SJSA1 (cell line): ENCODE measurements at regions not wholly inside any gene's neighbourhood (a gene's known extent, or its start where the extent isn't known, plus 50 kb on each side); places are given as distances from the start of the nearest gene placed in this dataset.

Experiments used
- DNase-seq, 2 experiments: peaks; one replicate each; pipeline ENCODE4 v3.0.0-alpha.2; 2015 to 2020; ENCODE audit warnings: low spot score in 2 of 2, low read depth in 1 of 2
- H3K27ac ChIP-seq: fragments of 250-450 bp; sonication (Bioruptor Pico); 2 replicates; pipeline ENCODE4 v1.5.1; 2020; ENCODE audit warnings: mild to moderate bottlenecking, moderate library complexity
- H3K27me3 ChIP-seq: fragments of 250-450 bp; sonication (Bioruptor Pico); replicated peaks from 2 replicates; pipeline ENCODE4 v1.5.1; 2020; ENCODE audit warnings: mild to moderate bottlenecking, moderate library complexity
- H3K36me3 ChIP-seq: fragments of 250-450 bp; sonication (Bioruptor Pico); 2 replicates; pipeline ENCODE4 v1.5.1; 2020; ENCODE audit warnings: mild to moderate bottlenecking
- H3K4me1 ChIP-seq: fragments of 250-450 bp; sonication (Bioruptor Pico); replicated peaks from 2 replicates; pipeline ENCODE4 v1.6.1; 2021; ENCODE audit warnings: mild to moderate bottlenecking
- H3K4me3 ChIP-seq: fragments of 250-450 bp; sonication (Bioruptor Pico); 2 replicates; pipeline ENCODE4 v1.5.1; 2020; ENCODE audit warnings: mild to moderate bottlenecking
- H3K9me3 ChIP-seq: fragments of 250-450 bp; sonication (Bioruptor Pico); replicated peaks from 2 replicates; pipeline ENCODE4 v1.5.1; 2020; ENCODE audit warnings: mild to moderate bottlenecking

GRCh38 chr5:74288448-74289108, 351.9 kb downstream of the ENC1 start:
- no peak for DNase-seq
- H3K4me3 ChIP-seq: no peak overlapping the region
- H3K27ac ChIP-seq: no peak overlapping the region
- no peaks in the 10 kb centered on the region for H3K9me3 ChIP-seq
- no peaks in the 10 kb centered on the region for H3K4me1 ChIP-seq
- no peaks in the 10 kb centered on the region for H3K36me3 ChIP-seq
- no peaks in the 10 kb centered on the region for H3K27me3 ChIP-seq

DNA sequence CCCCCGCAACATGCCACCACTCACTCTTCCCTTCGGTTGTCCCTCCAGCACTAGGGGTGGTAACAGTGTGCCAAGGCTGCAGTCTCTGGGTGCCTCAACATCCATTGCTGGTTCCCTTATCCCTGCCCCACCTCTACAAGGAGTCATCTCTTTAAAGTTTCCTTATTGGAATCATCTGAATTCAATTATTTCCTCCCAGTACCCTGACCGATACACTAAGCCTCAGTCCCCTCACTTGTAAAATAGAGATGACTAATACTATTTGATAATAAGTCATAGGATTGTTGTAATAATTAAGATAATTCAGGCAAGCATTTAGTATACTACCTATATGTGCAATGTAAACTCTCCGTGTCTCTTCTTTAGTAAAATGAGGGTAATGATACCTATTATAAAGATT, 352.5 kb downstream of the ENC1 start:
- H3K4me1 ChIP-seq: no peaks in the 10 kb centered on the region
- no peaks in the 10 kb centered on the region for H3K36me3 ChIP-seq
- no peaks in the 10 kb centered on the region for H3K27me3 ChIP-seq
- no peaks in the 10 kb centered on the region for H3K9me3 ChIP-seq
- no peak overlapping the region for H3K27ac ChIP-seq
- no peak overlapping the region for H3K4me3 ChIP-seq
- no peak for DNase-seq

DNA sequence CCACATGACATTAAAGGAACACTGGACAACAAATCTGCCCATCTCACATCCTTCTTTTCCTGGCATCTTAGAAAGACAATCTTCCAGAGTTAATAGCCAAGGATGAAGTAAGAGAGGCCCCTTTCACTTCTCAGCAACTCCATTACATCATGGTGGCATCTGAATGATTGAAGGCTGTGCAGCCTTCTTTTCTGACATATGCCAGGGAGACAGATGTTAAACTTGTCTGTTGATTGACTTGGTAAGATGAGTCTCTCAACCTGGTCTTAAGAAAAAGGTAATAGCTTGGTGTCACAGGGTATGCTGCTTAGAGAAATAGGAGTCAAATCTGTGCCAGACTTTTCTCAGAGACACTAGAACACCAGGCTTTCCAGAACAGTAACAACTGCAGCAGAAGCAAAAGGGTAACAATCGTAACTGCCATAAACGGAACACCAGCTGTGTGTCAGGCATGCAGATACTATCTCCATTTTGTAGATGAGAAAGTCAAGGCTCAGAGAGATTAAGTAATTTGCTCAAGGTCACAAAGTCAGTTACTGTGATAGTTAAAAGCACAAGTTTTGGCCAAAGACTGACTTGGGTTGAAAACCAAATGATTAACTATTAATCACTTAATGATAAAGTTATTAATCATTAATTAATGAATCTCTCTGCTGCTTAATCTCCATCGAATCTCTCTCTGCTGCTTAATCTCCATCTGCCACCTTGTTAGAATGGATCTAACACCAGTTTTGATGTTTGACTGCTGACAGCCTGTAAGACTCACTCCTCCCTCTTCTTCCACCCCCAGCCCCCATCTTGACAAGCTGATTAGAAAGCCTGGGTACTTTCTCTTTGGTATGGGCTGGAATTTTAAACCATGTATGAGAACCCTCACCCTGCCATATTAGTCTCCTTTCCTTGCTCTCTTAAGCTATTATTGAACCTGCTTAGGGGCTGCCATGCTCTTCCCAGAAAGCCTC, 353.5 kb downstream of the ENC1 start:
- Histone ChIP-seq H3K4me1 (no peaks in the 10 kb centered on the region), H3K27ac (no peak overlapping the region), H3K27me3 (no peaks in the 10 kb centered on the region), H3K9me3 (no peaks in the 10 kb centered on the region), H3K36me3 (no peaks in the 10 kb centered on the region), H3K4me3 (no peak overlapping the region)
- no peak for DNase-seq

DNA sequence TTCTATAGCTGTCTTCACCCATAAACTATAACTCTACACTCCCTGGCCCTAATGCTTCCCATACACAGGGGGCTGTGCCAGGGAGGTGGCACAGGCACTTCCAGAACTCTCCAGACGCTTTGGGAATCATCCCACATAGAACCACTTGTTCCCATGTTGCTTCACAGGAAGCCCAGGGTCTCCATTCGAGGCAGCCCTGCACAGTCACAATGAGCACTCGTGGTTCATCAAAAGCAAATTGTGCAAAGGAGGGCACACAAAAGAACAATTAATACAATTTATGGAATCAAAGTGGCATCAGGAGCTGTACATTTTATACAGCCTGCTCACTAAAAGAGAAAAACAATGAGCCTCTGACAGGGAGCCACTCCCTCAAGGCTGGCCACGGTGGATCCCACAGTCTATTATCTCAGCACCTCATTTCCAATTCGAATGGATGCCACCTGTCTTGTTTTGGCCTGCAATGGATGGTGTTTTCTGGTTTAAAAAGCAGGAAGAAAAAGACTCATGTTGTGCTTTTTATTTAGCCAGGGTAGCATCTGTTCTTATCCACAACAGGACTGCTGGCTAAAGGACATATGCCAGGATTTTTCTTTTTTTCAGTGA, 354.8 kb downstream of the ENC1 start:
- no peak for DNase-seq
- no peaks in the 10 kb centered on the region for H3K9me3 ChIP-seq

DNA sequence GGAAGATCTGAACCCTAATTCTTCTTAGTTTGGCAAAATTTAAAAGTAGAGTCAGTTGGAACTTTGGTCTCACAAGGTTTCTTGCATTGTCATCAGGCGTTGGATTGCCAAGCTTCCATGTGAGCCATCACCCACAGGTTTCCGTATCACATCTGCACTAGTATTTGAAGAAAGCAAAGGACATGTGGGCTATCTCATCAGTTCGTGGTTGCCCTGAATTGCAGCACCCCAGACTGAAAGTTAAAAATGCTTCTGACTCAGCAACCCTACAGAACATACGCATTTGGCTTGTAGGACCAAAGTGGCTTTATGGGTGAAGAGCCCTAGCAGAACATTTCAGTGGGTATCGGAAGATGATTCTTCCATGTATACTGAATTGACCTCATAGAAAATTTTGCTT, 358.0 kb downstream of the ENC1 start:
- Histone ChIP-seq H3K4me3 (no peak overlapping the region), H3K9me3 (no peaks in the 10 kb centered on the region), H3K27me3 (no peaks in the 10 kb centered on the region), H3K36me3 (no peaks in the 10 kb centered on the region), H3K4me1 (no peaks in the 10 kb centered on the region), H3K27ac (no peak overlapping the region)
- DNase-seq: no peak

More for the DNA sequence above, 354.8 kb downstream of the ENC1 start:
- H3K4me1 ChIP-seq: no peaks in the 10 kb centered on the region
- no peaks in the 10 kb centered on the region for H3K36me3 ChIP-seq
- H3K27me3 ChIP-seq: no peaks in the 10 kb centered on the region
- no peak overlapping the region for H3K27ac ChIP-seq
- H3K4me3 ChIP-seq: no peak overlapping the region

DNA sequence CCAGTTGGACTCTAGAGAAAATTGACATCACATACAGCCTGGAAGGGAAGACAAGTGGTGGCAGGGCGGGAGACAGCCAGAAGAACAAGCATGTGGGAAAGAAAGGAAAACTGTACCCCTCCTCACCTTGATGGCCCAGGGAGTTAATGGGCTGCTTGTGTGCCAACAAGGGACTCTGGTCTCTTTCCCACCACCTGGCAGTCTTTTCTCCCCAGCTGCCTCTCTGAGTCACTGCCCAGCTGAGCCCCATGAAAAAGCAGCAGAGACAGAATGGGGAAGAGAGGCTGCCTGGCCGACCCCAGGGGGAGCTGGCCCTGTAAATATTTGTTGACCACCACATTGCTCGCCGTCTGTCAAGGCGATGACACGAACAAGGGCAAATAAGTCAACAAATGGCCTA, 359.4 kb downstream of the ENC1 start:
- H3K27me3 ChIP-seq: no peaks in the 10 kb centered on the region
- H3K27ac ChIP-seq: no peak overlapping the region
- peaks cover 4% of the 10 kb centered on the region for H3K4me1 ChIP-seq
- no peaks in the 10 kb centered on the region for H3K9me3 ChIP-seq
- no peaks in the 10 kb centered on the region for H3K36me3 ChIP-seq
- no peak overlapping the region for H3K4me3 ChIP-seq
- no peak for DNase-seq

DNA sequence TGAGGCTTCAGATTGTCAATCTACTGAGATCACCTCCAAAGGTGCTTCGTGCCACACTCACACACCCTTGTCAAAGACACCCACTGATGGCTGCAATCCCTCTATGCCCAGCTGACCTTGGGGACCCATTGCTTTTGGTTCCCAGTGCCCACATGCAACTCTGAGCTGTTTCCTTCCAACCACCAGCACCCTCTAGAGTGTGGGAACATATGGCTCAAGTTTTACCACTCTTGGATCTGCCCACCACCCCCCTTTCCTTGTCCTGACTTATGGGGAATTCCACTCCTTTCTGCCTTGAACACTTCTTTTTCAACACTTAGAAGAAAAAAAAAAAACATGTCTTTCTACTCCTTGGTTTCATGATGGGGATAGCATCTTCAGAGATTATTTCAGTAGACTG, 360.2 kb downstream of the ENC1 start:
- no peak for DNase-seq
- no peak overlapping the region for H3K4me3 ChIP-seq
- no peaks in the 10 kb centered on the region for H3K27me3 ChIP-seq
- H3K27ac ChIP-seq: no peak overlapping the region
- H3K36me3 ChIP-seq: no peaks in the 10 kb centered on the region
- no peaks in the 10 kb centered on the region for H3K9me3 ChIP-seq
- H3K4me1 ChIP-seq: peaks cover 11% of the 10 kb centered on the region

DNA sequence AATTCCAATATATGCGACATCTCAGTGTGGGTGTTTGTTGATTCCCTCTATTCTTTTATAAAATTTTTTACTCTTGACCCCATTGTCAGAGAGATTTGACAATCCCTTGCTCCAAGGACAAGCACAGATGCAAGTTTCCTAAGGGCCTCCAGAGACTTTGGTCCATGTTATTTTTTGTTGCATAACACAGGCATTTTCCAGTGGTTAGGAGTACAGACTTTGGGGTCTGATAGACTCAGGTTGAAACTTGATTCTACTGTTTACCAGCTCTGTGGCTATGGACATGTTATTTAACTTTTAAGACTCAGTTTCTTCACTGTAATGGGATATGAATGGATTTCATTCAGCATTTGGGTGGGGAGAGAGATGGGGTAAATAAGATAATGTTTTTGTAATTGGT, 361.3 kb downstream of the ENC1 start:
- Histone ChIP-seq H3K4me3 (no peak overlapping the region), H3K9me3 (no peaks in the 10 kb centered on the region), H3K27me3 (no peaks in the 10 kb centered on the region), H3K36me3 (no peaks in the 10 kb centered on the region), H3K4me1 (peaks cover 20% of the 10 kb centered on the region), H3K27ac (no peak overlapping the region)
- no peak for DNase-seq

GRCh38 chr5:74277418-74277817, 363.1 kb downstream of the ENC1 start:
- H3K27me3 ChIP-seq: no peaks in the 10 kb centered on the region
- H3K27ac ChIP-seq: no peak overlapping the region
- DNase-seq: no peak
- no peaks in the 10 kb centered on the region for H3K36me3 ChIP-seq
- peaks cover 39% of the 10 kb centered on the region for H3K4me1 ChIP-seq
- no peak overlapping the region for H3K4me3 ChIP-seq
- no peaks in the 10 kb centered on the region for H3K9me3 ChIP-seq

DNA sequence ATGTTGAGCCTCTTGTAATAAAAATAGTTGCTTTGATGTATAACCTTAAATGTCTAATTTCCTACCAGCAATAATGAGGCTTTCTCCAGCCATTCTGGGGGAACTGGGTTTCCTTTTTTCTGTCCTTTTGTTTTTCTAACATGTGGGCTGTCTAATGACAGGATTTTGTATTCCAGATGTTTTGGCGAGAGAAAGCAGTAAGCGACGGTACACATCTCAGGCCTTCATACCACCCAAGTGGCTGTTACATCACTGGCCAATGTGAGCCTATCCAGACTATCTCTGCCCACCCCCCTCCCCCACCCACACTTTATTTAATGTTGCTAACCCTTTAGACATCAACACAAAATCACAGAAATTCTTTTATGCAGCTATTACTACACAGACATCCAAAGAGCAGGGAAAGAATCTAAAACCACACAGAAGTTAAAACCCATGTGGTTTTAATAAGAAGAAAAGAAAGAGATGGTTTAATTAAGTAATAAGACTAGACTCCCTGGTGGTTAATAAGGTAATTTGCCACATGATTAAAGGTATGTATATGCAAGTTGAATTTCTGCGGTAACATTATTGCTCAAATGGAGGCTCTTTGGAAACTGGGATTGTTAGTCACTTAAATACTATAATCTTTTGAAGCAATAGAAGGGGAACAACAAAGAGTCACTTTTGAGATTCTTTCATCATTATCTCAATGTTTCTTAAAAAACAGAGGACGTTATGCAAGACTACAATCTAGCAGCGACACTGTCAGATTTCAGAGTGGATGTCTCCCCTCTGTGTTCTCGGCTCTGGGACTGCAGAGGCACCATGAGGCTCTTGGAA, 365.1 kb downstream of the ENC1 start:
- Histone ChIP-seq H3K9me3 (no peaks in the 10 kb centered on the region), H3K4me3 (no peak overlapping the region), H3K27ac (peak overlapping the region; percentile 46), H3K4me1 (peaks cover 51% of the 10 kb centered on the region), H3K27me3 (no peaks in the 10 kb centered on the region), H3K36me3 (no peaks in the 10 kb centered on the region)
- DNase-seq: peak; percentile 79 to 90

- peaks cover 51% of the 10 kb centered on the region for H3K4me1 ChIP-seq
- no peaks in the 10 kb centered on the region for H3K9me3 ChIP-seq
- no peak for DNase-seq
- no peaks in the 10 kb centered on the region for H3K27me3 ChIP-seq
- H3K27ac ChIP-seq: peak overlapping the region; percentile 30; the same call in 1 of the 2 replicates
- no peak overlapping the region for H3K4me3 ChIP-seq
- no peaks in the 10 kb centered on the region for H3K36me3 ChIP-seq
Measured at GRCh38 chr5:74274326-74274725, 366.2 kb downstream of the ENC1 start.

- Histone ChIP-seq H3K27ac (peak overlapping the region; percentile 97), H3K27me3 (no peaks in the 10 kb centered on the region), H3K4me3 (no peak overlapping the region), H3K36me3 (no peaks in the 10 kb centered on the region), H3K9me3 (no peaks in the 10 kb centered on the region), H3K4me1 (peaks cover 51% of the 10 kb centered on the region)
- peak in 1 of 2 experiments; percentile 72 for DNase-seq
Measured at GRCh38 chr5:74272831-74273451, 367.6 kb downstream of the ENC1 start.
